NCI-H446 treated with DMSO at 0.1 percent for 48 hours (cell line): ENCODE measurements at regions not wholly inside any gene's neighbourhood (a gene's known extent, or its start where the extent isn't known, plus 50 kb on each side); places are given as distances from the start of the nearest gene placed in this dataset.
"Not testable (repeated sequence)": the region's sequence is repeated elsewhere in the genome, so short reads cannot be mapped to it uniquely, and the experiment has no call there.

Experiments used
- DNase-seq: peaks from one replicate; lab custom pipeline; 2025; lab: John Stamatoyannopoulos, UW

DNA sequence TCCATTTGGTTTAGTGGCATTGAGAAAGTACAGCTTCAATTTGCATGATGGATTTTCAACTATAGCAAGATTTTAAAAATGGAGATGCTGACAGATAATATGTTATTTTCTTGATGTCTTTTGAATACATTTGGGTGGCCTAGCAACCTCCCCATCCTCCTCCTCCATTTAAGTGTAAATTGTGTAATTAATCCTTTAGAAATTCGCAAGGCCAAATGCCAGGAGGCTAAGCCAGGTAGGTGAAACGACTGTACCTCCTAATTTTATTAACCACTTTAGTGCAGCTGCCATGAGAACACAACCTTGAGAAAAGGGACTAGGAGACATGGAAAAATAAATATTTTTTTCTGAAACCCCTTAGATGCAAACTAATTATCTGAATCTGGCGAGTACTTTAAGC, 248.8 kb downstream of the MRPS30 start:
- DNase-seq = no peak

DNA sequence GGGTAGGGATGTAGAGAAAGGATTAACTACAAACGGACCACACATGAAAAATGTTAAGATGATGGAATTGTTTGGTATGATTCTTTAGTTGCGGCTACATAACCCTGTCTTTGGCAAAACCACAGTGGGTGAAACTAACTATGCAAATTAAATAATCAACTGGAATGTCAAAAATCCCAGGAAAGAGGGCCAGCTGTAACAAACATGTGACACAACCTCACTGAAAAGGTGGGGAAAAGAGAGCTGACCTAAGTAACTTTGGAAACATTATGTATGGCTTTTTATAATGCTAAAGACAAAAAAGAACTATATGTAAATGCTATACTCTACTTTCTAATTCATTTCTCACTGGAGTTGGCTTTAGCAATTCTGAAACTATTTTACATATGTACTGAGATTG, 252.0 kb downstream of the MRPS30 start:
- DNase-seq = no peak

DNA sequence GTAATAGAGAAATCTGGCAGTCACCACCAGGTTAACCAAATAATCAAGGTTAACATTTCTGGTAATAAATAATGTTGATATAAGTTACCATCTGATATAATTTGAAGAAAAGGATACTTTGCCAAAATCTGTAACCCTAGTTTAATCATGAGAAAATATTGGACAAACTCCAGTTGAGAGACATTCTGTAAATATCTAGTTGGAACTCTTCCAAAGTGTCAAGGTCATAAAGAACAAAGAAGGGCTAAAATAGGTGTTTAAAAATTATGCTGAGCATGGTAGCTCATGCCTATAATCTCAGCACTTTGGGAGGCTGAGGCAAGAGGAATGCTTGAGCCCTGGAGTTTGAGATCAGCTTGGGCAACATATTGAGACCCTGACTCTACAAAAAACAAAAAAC, 253.3 kb downstream of the MRPS30 start:
- peak; percentile 60 for DNase-seq

DNA sequence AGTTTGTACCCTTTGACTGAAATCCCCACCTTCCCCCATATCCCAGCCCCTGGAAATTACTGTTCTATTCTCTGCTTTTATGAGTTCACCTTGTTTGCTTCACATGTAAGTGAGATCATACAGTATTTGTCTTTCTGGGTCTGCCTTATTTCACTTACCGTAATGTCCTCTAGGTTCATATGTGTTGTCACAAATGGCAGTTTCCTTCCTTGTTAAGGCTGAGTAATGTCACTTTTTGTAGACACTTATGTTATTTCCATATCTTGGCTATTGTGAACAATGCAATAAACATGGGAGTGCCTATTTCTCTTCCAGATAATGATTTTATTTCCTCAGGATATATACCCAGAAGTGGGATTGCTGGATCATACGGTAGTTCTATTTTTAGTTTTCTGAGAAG, 272.3 kb downstream of the MRPS30 start:
- no peak for DNase-seq

DNA sequence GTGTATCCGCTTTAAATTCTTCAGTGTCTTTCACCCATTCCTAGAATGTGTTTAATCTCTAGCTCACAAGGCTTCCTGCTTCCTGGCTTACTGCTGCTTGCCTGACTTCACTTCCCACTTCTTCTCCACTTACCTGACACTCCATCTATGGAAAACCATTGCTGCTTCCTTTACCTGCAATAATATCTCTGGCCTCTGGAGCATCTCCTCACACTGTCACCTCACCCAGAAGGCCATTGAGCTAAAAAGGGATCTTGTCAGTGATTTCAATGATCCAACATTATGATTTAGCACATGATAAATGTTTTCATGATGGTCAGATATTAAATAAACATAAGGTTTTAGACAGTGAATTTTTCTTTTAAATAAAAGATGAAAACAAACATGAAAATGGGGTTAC, 281.1 kb downstream of the MRPS30 start:
- DNase-seq = no peak

DNA sequence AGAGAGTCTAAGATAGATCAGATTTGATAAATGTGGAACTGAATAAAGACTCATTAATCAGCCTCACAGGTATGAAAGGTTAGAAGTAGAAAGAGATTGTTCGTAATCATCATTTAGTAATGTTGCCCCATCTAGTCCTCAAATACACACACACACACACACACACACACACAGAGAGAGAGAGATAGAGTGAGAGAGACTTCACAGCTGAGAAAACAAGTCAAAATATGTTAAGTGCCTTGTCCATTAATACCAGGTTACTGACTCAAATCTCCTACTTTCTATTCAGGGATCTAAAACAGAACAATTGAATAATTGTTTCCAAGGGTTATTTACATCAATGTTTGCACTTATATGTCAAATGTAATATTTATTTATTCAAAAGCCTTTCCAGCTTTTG, 284.6 kb downstream of the MRPS30 start:
- no peak for DNase-seq

DNA sequence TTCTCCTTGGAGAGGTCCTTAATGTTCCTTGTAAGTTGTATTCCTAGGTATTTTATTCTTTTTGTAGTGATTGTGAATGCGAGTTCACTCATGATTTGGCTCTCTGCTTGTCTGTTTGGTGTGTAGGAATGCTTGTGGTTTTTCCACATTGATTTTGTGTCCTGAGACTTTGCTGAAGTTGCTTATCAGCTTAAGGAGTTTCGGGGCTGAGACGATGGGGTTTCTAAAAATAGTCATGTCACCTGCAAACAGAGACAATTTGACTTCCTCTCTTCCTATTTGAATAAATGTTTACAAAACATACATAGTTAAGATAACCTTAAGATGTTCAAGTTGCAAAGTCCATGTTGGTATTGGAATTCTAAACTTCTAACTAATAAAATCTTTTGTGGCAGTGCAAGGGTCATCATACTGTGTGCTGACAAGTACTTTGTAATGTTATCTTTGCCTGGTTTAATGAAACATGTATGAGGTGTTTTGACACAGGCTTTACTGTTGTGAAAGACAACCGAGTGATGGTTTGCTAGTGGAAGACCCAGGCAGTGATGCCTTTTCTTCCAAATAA, 286.2 kb downstream of the MRPS30 start:
- DNase-seq = no peak

DNA sequence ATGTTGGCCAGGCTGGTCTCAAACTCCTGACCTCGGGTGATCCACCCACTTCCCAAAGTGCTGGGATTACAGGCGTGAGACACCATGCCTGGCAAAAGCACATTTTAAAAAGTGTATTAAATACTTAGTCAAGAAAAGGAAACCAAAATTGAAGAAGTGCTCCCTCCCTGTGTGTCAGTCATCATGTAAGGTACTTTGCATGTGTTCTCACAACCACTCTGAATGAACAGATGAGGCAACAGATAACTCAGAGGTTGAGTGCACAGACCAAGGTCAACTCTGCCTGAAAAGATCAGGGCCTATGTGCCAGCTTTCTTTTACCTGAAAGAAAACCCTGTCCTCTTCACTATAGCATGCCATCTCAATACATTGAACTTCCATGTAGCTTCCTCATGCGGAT, 289.7 kb downstream of the MRPS30 start:
- DNase-seq = no peak

DNA sequence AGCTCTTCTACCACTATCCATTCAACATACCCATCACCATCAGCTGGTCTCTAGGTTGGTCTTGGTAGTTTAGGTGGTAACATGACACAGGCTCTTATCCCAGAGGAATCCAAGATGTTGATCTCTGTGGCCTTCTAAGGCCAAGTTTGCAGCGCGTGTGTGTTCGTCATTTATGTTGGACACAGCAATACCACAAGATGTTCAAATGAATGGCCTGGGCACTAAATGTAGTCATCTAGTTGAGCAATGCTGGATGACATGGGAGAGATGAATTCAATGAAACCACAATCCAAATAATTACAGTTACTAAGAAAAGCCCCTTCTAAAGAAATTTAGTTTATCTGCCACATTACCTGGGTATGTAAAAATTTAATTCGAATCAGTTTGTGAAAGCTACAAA, 292.4 kb downstream of the MRPS30 start:
- no peak for DNase-seq

DNA sequence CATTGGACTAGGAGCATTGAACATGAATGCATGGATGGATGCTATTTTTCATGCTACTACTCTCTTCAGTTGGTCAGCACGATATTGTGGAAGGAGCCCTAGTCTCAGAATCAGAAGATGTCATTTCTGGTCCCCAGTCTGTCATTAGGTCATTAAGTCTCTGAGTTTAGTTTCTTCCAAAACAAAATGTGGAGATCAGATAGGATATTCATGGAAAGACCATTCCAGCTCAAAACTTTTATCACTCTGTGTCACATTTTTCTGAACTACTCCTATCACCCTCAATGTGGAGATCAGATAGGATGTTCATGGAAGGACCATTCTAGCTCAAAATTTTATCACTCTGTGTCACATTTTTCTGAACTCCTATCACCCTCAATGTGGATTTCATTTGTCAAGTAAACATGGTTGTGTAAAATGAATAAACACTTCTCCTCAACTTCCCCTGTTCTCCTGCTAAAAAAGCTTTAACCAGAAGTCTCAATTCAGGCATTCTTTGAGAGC, 296.8 kb downstream of the MRPS30 start:
- DNase-seq = no peak

DNA sequence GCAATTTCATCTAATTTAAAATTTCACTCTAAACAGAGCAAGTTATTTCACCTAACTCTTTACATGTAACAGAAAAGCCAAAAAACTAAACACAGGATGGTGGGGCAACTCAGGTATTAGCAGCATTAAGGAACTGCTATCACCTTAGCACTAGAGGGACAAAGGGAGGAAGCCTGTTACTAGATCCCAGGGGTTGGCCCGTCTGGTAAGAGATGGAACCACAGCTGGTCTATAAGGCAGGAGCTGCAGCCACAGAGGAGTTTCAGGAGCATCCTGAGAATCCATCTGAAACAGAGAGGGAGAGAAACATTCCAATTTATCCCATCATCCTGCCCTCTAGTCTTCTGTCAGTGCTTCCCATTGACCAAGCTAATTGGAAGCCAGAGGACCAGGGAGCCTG, 300.3 kb downstream of the MRPS30 start:
- no peak for DNase-seq

DNA sequence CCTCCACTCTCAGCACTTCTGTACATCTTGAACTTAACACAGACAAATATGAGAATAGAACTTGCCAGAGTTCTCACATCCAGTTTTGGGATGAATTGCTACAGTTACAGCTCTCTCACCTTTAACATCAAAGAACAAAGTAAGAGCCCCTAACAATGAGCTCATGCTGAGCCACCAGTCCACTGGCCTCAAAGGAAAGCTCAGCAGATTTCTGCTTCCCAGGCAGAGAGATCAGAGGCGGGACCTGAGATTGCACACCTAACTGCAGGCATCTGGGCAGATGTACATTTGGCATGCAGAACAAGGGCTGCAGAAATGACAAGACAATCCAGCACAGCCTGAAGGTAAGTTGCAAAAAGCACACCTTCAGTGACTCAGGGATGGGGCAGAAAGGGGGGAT, 300.9 kb downstream of the MRPS30 start:
- DNase-seq = no peak

DNA sequence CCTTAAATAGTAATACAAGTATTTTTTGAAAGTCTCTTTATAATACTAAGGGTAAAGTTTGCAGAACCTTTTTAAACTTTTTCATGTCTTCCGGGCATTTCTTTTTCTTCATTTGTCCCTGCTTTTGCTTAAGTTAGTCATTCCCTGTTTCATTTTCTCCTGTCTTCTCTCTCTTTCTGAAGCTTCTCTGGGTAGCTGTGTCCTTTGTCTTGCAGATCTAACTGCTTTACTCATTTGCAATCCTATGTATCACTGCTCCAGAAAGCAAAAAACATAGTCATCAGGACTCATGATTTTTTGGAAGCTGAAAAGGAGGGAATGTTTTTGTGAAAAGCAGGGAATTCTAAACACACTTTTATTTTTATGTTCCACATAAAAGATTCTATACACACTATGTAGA, 301.7 kb downstream of the MRPS30 start:
- DNase-seq = no peak

DNA sequence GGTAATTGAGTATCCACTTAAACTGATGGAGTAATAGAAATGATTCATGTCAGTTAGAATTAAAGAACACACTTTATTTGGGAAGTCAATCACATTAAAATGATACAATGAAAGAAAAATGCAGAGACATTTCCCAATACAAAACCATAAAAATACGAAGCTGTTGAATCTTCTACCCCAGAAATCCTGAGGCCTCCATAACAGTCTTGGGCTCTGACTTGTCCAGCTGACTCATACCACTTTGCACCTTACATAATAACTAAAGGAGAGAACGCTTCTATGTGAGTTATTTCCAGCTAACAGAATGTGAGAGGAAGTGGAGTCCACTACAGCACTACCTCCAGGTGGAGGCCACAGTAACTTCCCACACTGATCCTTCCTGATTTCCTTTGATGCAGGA, 305.0 kb downstream of the MRPS30 start:
- no peak for DNase-seq

DNA sequence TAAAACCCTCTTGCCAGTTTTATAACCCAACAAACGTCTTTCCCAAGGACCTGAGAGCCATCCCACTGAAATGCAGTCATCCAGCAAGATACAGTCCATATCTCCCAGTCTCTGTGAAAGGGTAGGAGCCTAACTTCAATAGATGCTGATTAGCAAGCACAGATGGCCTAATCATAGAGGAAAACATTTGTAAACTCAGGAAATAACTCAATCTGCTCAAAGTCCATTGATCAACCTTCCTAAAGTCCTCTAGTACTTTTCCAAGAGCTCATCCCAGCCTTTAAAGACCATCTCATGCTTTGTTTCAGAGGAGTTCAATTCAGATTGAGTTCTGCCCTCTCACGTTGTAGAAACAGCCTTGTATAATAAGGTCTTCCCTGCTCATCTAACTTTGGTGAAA, 324.2 kb downstream of the MRPS30 start:
- DNase-seq = no peak

DNA sequence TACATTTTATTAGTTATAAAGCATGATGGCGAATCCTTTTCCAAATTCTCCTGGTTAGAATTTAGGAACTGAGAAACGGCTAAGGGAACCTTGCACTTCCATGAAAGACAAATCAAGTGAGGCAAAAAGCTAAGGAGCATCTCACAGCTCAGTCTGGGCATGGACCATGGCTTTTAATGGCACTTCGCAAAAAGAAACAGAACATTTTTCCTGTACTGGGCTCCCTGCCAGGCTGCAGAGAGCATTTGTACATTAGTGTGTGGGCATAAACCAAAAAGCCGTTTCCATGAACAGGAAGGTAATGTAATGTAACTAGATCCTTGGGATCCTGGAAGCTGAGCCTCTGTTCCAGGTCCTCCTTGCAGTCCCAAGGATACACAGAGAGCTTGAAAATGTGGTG, 354.2 kb downstream of the MRPS30 start:
- DNase-seq = peak; percentile 75

DNA sequence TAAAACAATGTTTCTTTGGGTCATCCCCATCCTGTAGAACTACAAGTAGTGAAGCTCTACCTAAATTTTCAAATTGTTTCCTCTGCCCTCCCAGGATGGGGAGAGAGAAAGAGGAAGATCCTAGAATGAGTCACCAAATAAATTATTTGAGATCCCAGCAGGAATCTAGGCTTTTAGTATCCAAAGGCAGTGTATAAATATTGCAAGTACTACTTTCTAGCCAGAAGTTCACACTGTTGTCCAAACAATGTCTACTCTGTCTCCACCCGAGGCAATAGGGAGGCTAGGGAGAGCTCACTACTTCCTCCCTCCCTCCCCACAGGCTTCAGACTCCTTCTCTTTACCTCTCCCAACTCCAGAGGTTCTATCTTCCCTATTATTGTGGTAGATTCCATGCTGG, 362.8 kb downstream of the MRPS30 start:
- no peak for DNase-seq

DNA sequence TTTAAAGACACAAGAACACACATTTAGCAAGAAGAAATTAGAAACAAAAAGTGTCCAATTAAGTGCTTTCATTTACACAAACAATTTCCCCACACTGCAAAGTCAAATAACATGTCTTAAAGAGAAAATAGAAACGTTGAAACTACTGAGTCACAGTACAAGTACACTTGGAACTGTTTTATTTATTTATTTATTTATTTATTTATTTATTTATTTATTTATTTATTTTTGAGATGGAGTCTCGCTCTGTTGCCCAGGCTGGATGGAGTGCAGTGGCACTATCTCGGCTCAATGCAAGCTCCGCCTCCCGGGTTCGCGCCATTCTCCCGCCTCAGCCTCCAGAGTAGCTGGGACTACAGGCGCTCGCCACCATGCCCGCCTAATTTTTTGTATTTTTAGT, 363.9 kb downstream of the MRPS30 start:
- not testable (repeated sequence) for DNase-seq

DNA sequence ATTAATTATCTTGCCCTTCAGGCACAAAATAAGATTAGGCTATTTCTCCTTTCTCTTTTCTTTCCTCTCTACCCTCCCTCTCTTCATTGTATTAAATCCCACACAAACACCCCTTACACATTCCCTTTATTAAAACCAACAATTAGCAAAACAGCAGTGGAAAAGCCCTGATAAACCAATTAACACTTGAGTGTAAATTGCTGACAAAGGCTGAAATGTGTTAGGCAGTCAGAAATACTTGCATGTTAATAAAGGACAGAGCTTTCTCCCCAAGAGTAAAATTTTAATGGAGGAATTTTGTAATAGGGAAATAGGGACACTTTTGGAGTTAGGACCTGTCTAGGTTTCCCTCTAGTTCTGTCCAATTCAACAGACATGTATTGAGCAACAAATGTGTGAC, 370.9 kb downstream of the MRPS30 start:
- DNase-seq = no peak

DNA sequence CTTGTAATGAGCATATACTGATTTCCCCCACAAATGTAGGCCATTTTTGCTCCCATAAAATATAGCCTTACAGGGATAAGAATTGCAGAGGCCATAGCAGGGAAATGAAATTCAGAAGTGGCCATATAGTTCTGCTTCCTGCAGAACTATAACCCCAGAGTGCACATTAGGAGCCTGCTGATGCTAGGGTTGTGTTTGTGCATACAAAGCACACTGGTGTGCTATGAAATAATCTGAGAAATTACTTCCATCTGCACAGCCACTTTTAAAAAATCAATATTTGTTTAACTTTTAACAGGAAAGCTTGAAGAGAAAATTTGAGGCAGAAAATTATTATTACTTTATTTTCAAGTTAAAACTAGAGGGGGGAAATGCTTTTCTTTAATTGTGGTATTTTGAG, 380.3 kb downstream of the MRPS30 start:
- DNase-seq = no peak

DNA sequence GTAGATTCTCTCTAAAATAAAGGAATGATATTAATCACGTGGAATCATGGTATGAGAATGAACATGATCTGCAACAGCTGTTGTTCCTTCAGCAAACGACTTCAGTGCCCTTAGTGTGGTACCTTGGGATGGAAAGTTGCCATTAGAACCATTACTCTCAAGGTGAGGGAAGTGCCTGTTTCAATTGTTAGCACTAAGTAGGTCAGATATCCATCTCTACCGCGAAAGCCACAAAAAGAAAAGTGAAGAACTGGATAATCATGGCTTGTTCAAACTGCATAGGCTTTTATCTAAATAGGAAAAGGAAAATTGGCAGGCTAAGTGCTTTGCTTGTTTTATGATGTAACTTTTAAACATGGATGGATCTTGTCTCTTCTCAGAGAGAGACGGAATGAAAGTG, 380.7 kb downstream of the MRPS30 start:
- DNase-seq = no peak

DNA sequence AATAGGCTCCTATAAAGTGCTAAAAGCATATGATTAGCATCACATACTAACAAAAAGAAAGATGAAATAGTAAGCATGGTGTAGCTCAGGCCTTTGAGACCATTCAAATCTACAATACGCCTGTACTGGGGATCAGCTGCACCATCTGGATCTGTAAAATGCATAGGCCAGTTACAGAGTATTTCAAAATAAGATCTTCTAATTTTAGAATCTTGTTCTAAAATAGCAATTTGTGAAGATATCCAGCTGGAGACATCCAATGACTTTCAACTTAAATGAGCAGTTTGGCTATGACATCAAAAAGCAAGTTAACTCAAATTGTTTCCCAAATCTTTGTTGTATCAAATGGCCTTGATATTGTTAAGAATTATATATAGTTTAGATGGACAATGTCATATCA, 386.3 kb downstream of the MRPS30 start:
- DNase-seq = no peak
